PC-3 (cell line): ENCODE measurements at regions not wholly inside any gene's neighbourhood (a gene's known extent, or its start where the extent isn't known, plus 50 kb on each side); places are given as distances from the start of the nearest gene placed in this dataset.

Source experiments
- ATAC-seq: fragments of 200-7000 bp; cut with Tn5 transposase; 2 replicates; pipeline ENCODE4 v1.9.1; 2020; ENCODE audit warnings: mild to moderate bottlenecking, moderate library complexity
- BruUV-seq: library from RNA; stranded (reverse); fragments of 400-500 nt; replicated peaks from 2 replicates; lab custom pipeline; 2021; lab: Mats Ljungman, UMichigan
- CTCF ChIA-PET: fragments of 300-600 bp; sonication (Branson Sonifier 250); formaldehyde crosslinking; loops from one replicate; lab custom pipeline; 2022; ENCODE audit warnings: antibody characterized with exemption; lab: Charles Lee
- POLR2A ChIA-PET: fragments of 300-600 bp; sonication (Branson Sonifier 250); formaldehyde crosslinking; loops from one replicate; lab custom pipeline; 2022; ENCODE audit warnings: antibody characterized with exemption; ENCODE audit not compliant: unreplicated experiment; lab: Charles Lee
- DNase-seq: peaks from one replicate; pipeline ENCODE4 v3.0.0-alpha.2; 2015
- H2AFZ ChIP-seq: fragments of 300-600 bp; sonication (generic); 2 replicates; pipeline ENCODE4 v1.6.0; 2016; ENCODE audit warnings: antibody characterized with exemption, low read length
- H3F3A ChIP-seq: fragments of 300-600 bp; sonication (generic); one replicate; pipeline ENCODE4 v1.6.0; 2017; ENCODE audit warnings: antibody characterized with exemption, low read length, control low read depth, mild to moderate bottlenecking; ENCODE audit not compliant: unreplicated experiment
- H3K27ac ChIP-seq: fragments of 300-600 bp; sonication (generic); 2 replicates; pipeline ENCODE4 v1.5.1; 2016; ENCODE audit warnings: mild to moderate bottlenecking, low read length
- H3K27me3 ChIP-seq: fragments of 300-600 bp; sonication (generic); 2 replicates; pipeline ENCODE4 v1.6.1; 2016; ENCODE audit warnings: low read length, mixed read lengths
- H3K36me3 ChIP-seq: fragments of 300-600 bp; sonication (generic); 2 replicates; pipeline ENCODE4 v1.6.1; 2016; ENCODE audit warnings: low read depth, mixed run types, low read length, mixed read lengths
- H3K4me1 ChIP-seq: fragments of 300-600 bp; sonication (generic); 2 replicates; pipeline ENCODE4 v1.5.1; 2016; ENCODE audit warnings: low read length; ENCODE audit not compliant: insufficient read depth
- H3K4me2 ChIP-seq: fragments of 300-600 bp; sonication (generic); 2 replicates; pipeline ENCODE4 v1.6.0; 2016; ENCODE audit warnings: low read length
- H3K4me3 ChIP-seq: fragments of 300-600 bp; sonication (generic); 2 replicates; pipeline ENCODE4 v1.5.1; 2016; ENCODE audit warnings: mild to moderate bottlenecking, low read length, mixed read lengths
- H3K79me2 ChIP-seq: fragments of 300-600 bp; sonication (generic); 2 replicates; pipeline ENCODE4 v1.6.1; 2017; ENCODE audit warnings: low read length, mixed read lengths
- H3K9ac ChIP-seq: fragments of 300-600 bp; sonication (generic); 2 replicates; pipeline ENCODE4 v1.6.0; 2016; ENCODE audit warnings: mild to moderate bottlenecking, low read length
- H3K9me2 ChIP-seq: fragments of 300-600 bp; sonication (generic); replicated peaks from 2 replicates; pipeline ENCODE4 v1.6.1; 2016; ENCODE audit warnings: mixed run types, low read length, mixed read lengths
- H3K9me3 ChIP-seq: fragments of 300-600 bp; sonication (generic); 2 replicates; pipeline ENCODE4 v1.6.1; 2016; ENCODE audit warnings: low read length, mixed read lengths
- H4K20me1 ChIP-seq: fragments of 300-600 bp; sonication (generic); 2 replicates; pipeline ENCODE4 v1.6.1; 2016; ENCODE audit warnings: low read length, mixed read lengths
- EZH2 ChIP-seq: fragments of 300-600 bp; sonication (generic); IDR thresholded peaks from one replicate; pipeline ENCODE4 v1.6.1; 2017; ENCODE audit warnings: antibody characterized with exemption, mild to moderate bottlenecking, low read length; ENCODE audit not compliant: unreplicated experiment
- EZH2phosphoT487 ChIP-seq: fragments of 300-600 bp; sonication (generic); IDR thresholded peaks from 2 replicates; pipeline ENCODE4 v1.6.1; 2018; ENCODE audit warnings: mild to moderate bottlenecking, antibody characterized with exemption, low read length, borderline replicate concordance
- intact Hi-C: fragments of 100-400 bp; cut with micrococcal nuclease; formaldehyde crosslinking; loops from 2 replicates; pipeline ENCODE4 v1.9.0; 2023
- TF ChIP-seq, protein P1 (sequence below): fragments of 300-600 bp; sonication (generic); conservative IDR thresholded peaks from 2 replicates; pipeline ENCODE4 v1.5.1; 2017; ENCODE audit warnings: antibody characterized with exemption, low read depth, mild to moderate bottlenecking, low read length

DNA sequence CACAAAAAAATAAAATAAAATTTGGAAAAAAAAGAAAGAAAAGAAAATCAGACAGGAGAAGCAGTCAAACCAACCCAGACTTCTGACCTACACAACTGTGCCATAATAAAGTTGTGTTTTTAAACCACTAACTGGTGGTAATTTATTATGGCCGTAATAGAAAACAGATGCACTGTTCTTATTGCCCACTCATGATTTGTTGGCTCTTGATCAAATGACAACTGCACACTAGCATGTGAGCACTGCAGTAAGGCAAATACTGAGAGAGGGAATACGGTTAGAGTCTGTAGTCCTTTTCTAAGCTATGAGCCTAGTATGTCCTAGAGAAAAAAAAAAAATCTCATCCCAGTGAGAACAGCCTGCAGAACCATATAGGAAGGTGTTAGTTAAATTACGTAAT lies 61.2 kb upstream of the TNR start:
- H3K27ac ChIP-seq = no peak overlapping the region
- intact Hi-C loops = no loop called here
- no peak for ATAC-seq
- no peaks in the 10 kb centered on the region for H3K4me1 ChIP-seq
- ChIA-PET POLR2A (no interaction called here), CTCF (no interaction called here)
- H3K9me2 ChIP-seq = no peaks in the 10 kb centered on the region
- no peak overlapping the region for H3K9ac ChIP-seq
- no peak for TF ChIP-seq EZH2phosphoT487
- TF ChIP-seq, protein P1, sequence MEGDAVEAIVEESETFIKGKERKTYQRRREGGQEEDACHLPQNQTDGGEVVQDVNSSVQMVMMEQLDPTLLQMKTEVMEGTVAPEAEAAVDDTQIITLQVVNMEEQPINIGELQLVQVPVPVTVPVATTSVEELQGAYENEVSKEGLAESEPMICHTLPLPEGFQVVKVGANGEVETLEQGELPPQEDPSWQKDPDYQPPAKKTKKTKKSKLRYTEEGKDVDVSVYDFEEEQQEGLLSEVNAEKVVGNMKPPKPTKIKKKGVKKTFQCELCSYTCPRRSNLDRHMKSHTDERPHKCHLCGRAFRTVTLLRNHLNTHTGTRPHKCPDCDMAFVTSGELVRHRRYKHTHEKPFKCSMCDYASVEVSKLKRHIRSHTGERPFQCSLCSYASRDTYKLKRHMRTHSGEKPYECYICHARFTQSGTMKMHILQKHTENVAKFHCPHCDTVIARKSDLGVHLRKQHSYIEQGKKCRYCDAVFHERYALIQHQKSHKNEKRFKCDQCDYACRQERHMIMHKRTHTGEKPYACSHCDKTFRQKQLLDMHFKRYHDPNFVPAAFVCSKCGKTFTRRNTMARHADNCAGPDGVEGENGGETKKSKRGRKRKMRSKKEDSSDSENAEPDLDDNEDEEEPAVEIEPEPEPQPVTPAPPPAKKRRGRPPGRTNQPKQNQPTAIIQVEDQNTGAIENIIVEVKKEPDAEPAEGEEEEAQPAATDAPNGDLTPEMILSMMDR = no peak
- TF ChIP-seq EZH2 = no peak
- H3K4me3 ChIP-seq = no peak overlapping the region
- H3K27me3 ChIP-seq = peaks cover 28% of the 10 kb centered on the region; the same call in 1 of the 2 replicates
- no peaks in the 10 kb centered on the region for H4K20me1 ChIP-seq
- H3K4me2 ChIP-seq = no peak overlapping the region
- H3K36me3 ChIP-seq = no peaks in the 10 kb centered on the region
- no peaks in the 10 kb centered on the region for H3K9me3 ChIP-seq
- BruUV-seq = no TSS peak
- H3K79me2 ChIP-seq = no peaks in the 10 kb centered on the region
- H3F3A ChIP-seq = no peaks in the 10 kb centered on the region
- H2AFZ ChIP-seq = no peak overlapping the region
- DNase-seq = no peak

DNA sequence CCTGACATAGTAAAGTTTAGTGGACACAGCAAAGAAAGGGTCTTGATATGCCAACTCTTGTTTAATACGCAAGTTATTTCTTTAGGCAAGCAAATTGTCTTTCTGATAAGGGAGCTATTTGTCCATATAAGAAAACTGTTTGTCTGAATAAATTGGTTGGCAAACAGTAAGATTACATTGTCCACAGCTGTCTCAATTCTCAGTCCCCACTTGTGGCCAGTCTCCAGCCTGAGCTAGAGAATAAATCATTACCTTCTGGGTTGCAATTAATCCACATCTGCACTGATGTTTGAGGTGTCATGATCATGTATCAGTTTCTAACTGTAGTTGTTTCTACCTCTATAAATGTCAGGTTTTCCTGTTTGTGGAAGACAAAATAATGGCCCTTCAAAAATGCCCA lies 60.0 kb upstream of the TNR start:
- no peaks in the 10 kb centered on the region for H3K36me3 ChIP-seq
- H3K4me1 ChIP-seq = no peaks in the 10 kb centered on the region
- DNase-seq = no peak
- no peaks in the 10 kb centered on the region for H3K9me3 ChIP-seq
- H3K4me3 ChIP-seq = no peak overlapping the region
- H3K9me2 ChIP-seq = no peaks in the 10 kb centered on the region
- TF ChIP-seq, protein P1 = no peak
- no peak for TF ChIP-seq EZH2phosphoT487
- TF ChIP-seq EZH2 = no peak
- H3F3A ChIP-seq = no peaks in the 10 kb centered on the region
- H4K20me1 ChIP-seq = no peaks in the 10 kb centered on the region
- no peak overlapping the region for H3K27ac ChIP-seq
- intact Hi-C loops = no loop called here
- H2AFZ ChIP-seq = no peak overlapping the region
- ChIA-PET CTCF (no interaction called here), POLR2A (no interaction called here)
- no peak for ATAC-seq
- no peak overlapping the region for H3K9ac ChIP-seq
- H3K79me2 ChIP-seq = no peaks in the 10 kb centered on the region
- BruUV-seq = no TSS peak
- H3K27me3 ChIP-seq = peaks cover 19% of the 10 kb centered on the region; the same call in 1 of the 2 replicates
- no peak overlapping the region for H3K4me2 ChIP-seq

DNA sequence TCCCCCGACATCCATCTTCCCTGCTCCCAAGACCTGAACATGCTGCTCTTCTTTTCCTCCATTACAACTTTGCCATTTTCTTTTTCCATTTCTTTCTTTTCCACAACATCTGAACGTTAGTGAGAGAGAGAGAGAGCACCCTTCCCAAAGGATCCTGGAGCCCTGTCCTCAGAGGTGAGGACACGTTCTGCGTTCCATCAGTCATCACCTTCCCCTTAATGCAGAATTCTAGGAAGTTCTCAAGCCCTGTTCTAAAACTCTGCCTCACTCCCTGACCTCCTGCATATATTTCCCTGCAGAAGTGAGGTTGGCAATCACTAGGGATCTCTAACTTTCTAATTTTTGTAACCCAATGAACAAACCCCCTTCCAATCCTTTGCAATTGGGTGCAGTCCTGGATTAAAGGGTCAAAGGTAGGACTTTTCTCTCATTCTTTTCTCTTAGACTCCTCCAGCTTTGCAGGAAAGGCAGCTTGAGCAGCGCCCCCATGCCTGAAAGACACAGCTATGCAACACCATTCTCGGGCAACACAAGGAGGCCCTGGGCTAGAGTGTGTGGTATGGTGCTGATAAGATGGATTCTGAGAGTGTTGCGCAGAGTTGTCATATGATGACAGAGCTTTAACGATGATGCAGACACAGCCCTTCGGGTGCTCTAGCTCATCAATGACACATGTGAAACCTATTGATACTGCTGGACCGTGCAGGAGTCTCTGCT lies 59.2 kb upstream of the TNR start:
- Histone ChIP-seq H3K9me3 (no peaks in the 10 kb centered on the region), H4K20me1 (no peaks in the 10 kb centered on the region), H3F3A (no peaks in the 10 kb centered on the region), H2AFZ (no peak overlapping the region), H3K4me1 (no peaks in the 10 kb centered on the region), H3K36me3 (no peaks in the 10 kb centered on the region), H3K27ac (no peak overlapping the region), H3K9ac (no peak overlapping the region), H3K27me3 (peaks cover 15% of the 10 kb centered on the region; the same call in 1 of the 2 replicates), H3K9me2 (no peaks in the 10 kb centered on the region), H3K79me2 (no peaks in the 10 kb centered on the region), H3K4me2 (no peak overlapping the region), H3K4me3 (no peak overlapping the region)
- ChIA-PET POLR2A (no interaction called here), CTCF (no interaction called here)
- ATAC-seq (no peak), DNase-seq (no peak)
- TF ChIP-seq, protein P1 = no peak
- no peak for TF ChIP-seq EZH2
- TF ChIP-seq EZH2phosphoT487 = no peak
- no TSS peak for BruUV-seq
- intact Hi-C loops = no loop called here
